ENCODE measurements at regions not wholly inside any gene's neighbourhood (a gene's known extent, or its start where the extent isn't known, plus 50 kb on each side); places are given as distances from the start of the nearest gene placed in this dataset.

- no peak overlapping the region for H2AFZ ChIP-seq (ENCODE audit: low read depth, low read length)
- no peaks in the 10 kb centered on the region for H3K27me3 ChIP-seq (ENCODE audit: control insufficient read depth in 1 of 2, insufficient read depth in 1 of 2, low read length in 2 of 2)
- H2AK5ac ChIP-seq (ENCODE audit: low read length, severe bottlenecking), result no peak overlapping the region
- H3K9me3 ChIP-seq (ENCODE audit: control insufficient read depth, low read length), result no peaks in the 10 kb centered on the region
- no peaks in the 10 kb centered on the region for H3K79me1 ChIP-seq (replicated peaks; ENCODE audit: low read length, poor library complexity, severe bottlenecking)
- no peak overlapping the region for H4K8ac ChIP-seq (ENCODE audit: low read length)
- DNase-seq, result no peak
- H2BK120ac ChIP-seq (ENCODE audit: low read depth, low read length), result no peak overlapping the region
- H2BK12ac ChIP-seq (ENCODE audit: low read length in 2 of 2), result no peak overlapping the region
- no peaks in the 10 kb centered on the region for H3K4me1 ChIP-seq (ENCODE audit: control insufficient read depth, insufficient read depth, low read depth, low read length)
- no peak overlapping the region for H3K18ac ChIP-seq (ENCODE audit: low read depth in 1 of 2, low read length in 2 of 2)
- no peak overlapping the region for H3K23ac ChIP-seq (ENCODE audit: low read length in 2 of 2)
- no peak overlapping the region for H2BK15ac ChIP-seq (ENCODE audit: low read depth, poor library complexity, severe bottlenecking)
- WGBS, result 58% methylated on average over 2 of the region's 2 CpGs
- H2BK5ac ChIP-seq (ENCODE audit: low read depth, low read length, poor library complexity, severe bottlenecking), result no peak overlapping the region
- H3K4me3 ChIP-seq (ENCODE audit: insufficient read depth in 1 of 2, low read depth in 1 of 2, low read length in 2 of 2), result no peak overlapping the region
- no peak overlapping the region for H3K9ac ChIP-seq (ENCODE audit: low read length)
- H3K36me3 ChIP-seq (ENCODE audit: control insufficient read depth in 1 of 2, insufficient read depth in 2 of 2, low read depth in 1 of 2, low read length in 2 of 2), result no peaks in the 10 kb centered on the region
- no peak overlapping the region for H3K4me2 ChIP-seq (ENCODE audit: low read length, poor library complexity, severe bottlenecking)
- no peak overlapping the region for H3K4ac ChIP-seq (ENCODE audit: low read depth in 1 of 2, low read length in 2 of 2)
- H4K91ac ChIP-seq (ENCODE audit: low read length), result no peak overlapping the region
- H3K14ac ChIP-seq (ENCODE audit: low read length in 2 of 2), result no peak overlapping the region
- no peak overlapping the region for H3K27ac ChIP-seq (ENCODE audit: low read length, poor library complexity, severe bottlenecking)
Observed at GRCh38 chr5:103489307-103489706, 73.3 kb downstream of the NUDT12 start.

- peak overlapping the region in 1 of 2 experiments; percentile 51 for H2BK12ac ChIP-seq (ENCODE audit: low read length in 2 of 2)
- H4K8ac ChIP-seq (ENCODE audit: low read length), result peak overlapping the region; percentile 10
Observed at GRCh38 chr5:103487822-103488493, 74.6 kb downstream of the NUDT12 start.

GRCh38 chr5:103487218-103487617 is 75.4 kb downstream of the NUDT12 start:
- Histone ChIP-seq H3K9ac (ENCODE audit: low read length) (no peak overlapping the region), H3K23ac (ENCODE audit: low read length in 2 of 2) (no peak overlapping the region), H2BK15ac (ENCODE audit: low read depth, poor library complexity, severe bottlenecking) (no peak overlapping the region), H3K18ac (ENCODE audit: low read depth in 1 of 2, low read length in 2 of 2) (no peak overlapping the region), H3K4me2 (ENCODE audit: low read length, poor library complexity, severe bottlenecking) (no peak overlapping the region), H2BK5ac (ENCODE audit: low read depth, low read length, poor library complexity, severe bottlenecking) (no peak overlapping the region), H3K4ac (ENCODE audit: low read depth in 1 of 2, low read length in 2 of 2) (no peak overlapping the region), H3K4me3 (ENCODE audit: insufficient read depth in 1 of 2, low read depth in 1 of 2, low read length in 2 of 2) (no peak overlapping the region), H3K36me3 (ENCODE audit: control insufficient read depth in 1 of 2, insufficient read depth in 2 of 2, low read depth in 1 of 2, low read length in 2 of 2) (no peaks in the 10 kb centered on the region), H2BK120ac (ENCODE audit: low read depth, low read length) (no peak overlapping the region), H3K27ac (ENCODE audit: low read length, poor library complexity, severe bottlenecking) (no peak overlapping the region), H2AK5ac (ENCODE audit: low read length, severe bottlenecking) (no peak overlapping the region), H4K8ac (ENCODE audit: low read length) (no peak overlapping the region), H2AFZ (ENCODE audit: low read depth, low read length) (no peak overlapping the region), H2BK12ac (ENCODE audit: low read length in 2 of 2) (no peak overlapping the region), H4K91ac (ENCODE audit: low read length) (no peak overlapping the region), H3K9me3 (ENCODE audit: control insufficient read depth, low read length) (no peaks in the 10 kb centered on the region), H3K27me3 (ENCODE audit: control insufficient read depth in 1 of 2, insufficient read depth in 1 of 2, low read length in 2 of 2) (no peaks in the 10 kb centered on the region), H3K79me1 (replicated peaks; ENCODE audit: low read length, poor library complexity, severe bottlenecking) (no peaks in the 10 kb centered on the region), H3K14ac (ENCODE audit: low read length in 2 of 2) (no peak overlapping the region), H3K4me1 (ENCODE audit: control insufficient read depth, insufficient read depth, low read depth, low read length) (peaks cover 2% of the 10 kb centered on the region)
- DNase-seq, result peak; percentile 96
- WGBS, result 17% methylated on average over 5 of the region's 6 CpGs

More at GRCh38 chr5:103487822-103488493, 74.6 kb downstream of the NUDT12 start:
- no peak overlapping the region for H2BK120ac ChIP-seq (ENCODE audit: low read depth, low read length)
- no peaks in the 10 kb centered on the region for H3K27me3 ChIP-seq (ENCODE audit: control insufficient read depth in 1 of 2, insufficient read depth in 1 of 2, low read length in 2 of 2)
- H4K91ac ChIP-seq (ENCODE audit: low read length), result no peak overlapping the region
- no peak overlapping the region for H3K23ac ChIP-seq (ENCODE audit: low read length in 2 of 2)
- H3K4me1 ChIP-seq (ENCODE audit: control insufficient read depth, insufficient read depth, low read depth, low read length), result no peaks in the 10 kb centered on the region
- no peak overlapping the region for H2BK15ac ChIP-seq (ENCODE audit: low read depth, poor library complexity, severe bottlenecking)
- no peak overlapping the region for H3K4ac ChIP-seq (ENCODE audit: low read depth in 1 of 2, low read length in 2 of 2)
- no peak overlapping the region for H3K9ac ChIP-seq (ENCODE audit: low read length)
- no peak overlapping the region for H2BK5ac ChIP-seq (ENCODE audit: low read depth, low read length, poor library complexity, severe bottlenecking)
- no peaks in the 10 kb centered on the region for H3K79me1 ChIP-seq (replicated peaks; ENCODE audit: low read length, poor library complexity, severe bottlenecking)
- no peak overlapping the region for H3K27ac ChIP-seq (ENCODE audit: low read length, poor library complexity, severe bottlenecking)
- no peak overlapping the region for H2AK5ac ChIP-seq (ENCODE audit: low read length, severe bottlenecking)
- no peak overlapping the region for H3K14ac ChIP-seq (ENCODE audit: low read length in 2 of 2)
- no peak overlapping the region for H3K4me2 ChIP-seq (ENCODE audit: low read length, poor library complexity, severe bottlenecking)
- 98% methylated on average over 3 of the region's 3 CpGs for WGBS
- H3K4me3 ChIP-seq (ENCODE audit: insufficient read depth in 1 of 2, low read depth in 1 of 2, low read length in 2 of 2), result no peak overlapping the region
- H3K36me3 ChIP-seq (ENCODE audit: control insufficient read depth in 1 of 2, insufficient read depth in 2 of 2, low read depth in 1 of 2, low read length in 2 of 2), result no peaks in the 10 kb centered on the region
- no peak overlapping the region for H3K18ac ChIP-seq (ENCODE audit: low read depth in 1 of 2, low read length in 2 of 2)
- H2AFZ ChIP-seq (ENCODE audit: low read depth, low read length), result no peak overlapping the region
- no peaks in the 10 kb centered on the region for H3K9me3 ChIP-seq (ENCODE audit: control insufficient read depth, low read length)
- DNase-seq, result peak; percentile 39

GRCh38 chr5:103486739-103487138 is 75.8 kb downstream of the NUDT12 start:
- Histone ChIP-seq H4K91ac (ENCODE audit: low read length) (no peak overlapping the region), H2BK5ac (ENCODE audit: low read depth, low read length, poor library complexity, severe bottlenecking) (no peak overlapping the region), H2BK15ac (ENCODE audit: low read depth, poor library complexity, severe bottlenecking) (no peak overlapping the region), H3K4ac (ENCODE audit: low read depth in 1 of 2, low read length in 2 of 2) (peak overlapping the region; percentile 20 to 46), H3K79me1 (replicated peaks; ENCODE audit: low read length, poor library complexity, severe bottlenecking) (no peaks in the 10 kb centered on the region), H3K4me3 (ENCODE audit: insufficient read depth in 1 of 2, low read depth in 1 of 2, low read length in 2 of 2) (no peak overlapping the region), H3K14ac (ENCODE audit: low read length in 2 of 2) (peak overlapping the region in 1 of 2 experiments; percentile 23), H3K27ac (ENCODE audit: low read length, poor library complexity, severe bottlenecking) (no peak overlapping the region), H2AK5ac (ENCODE audit: low read length, severe bottlenecking) (no peak overlapping the region), H3K9ac (ENCODE audit: low read length) (no peak overlapping the region), H4K8ac (ENCODE audit: low read length) (no peak overlapping the region), H3K27me3 (ENCODE audit: control insufficient read depth in 1 of 2, insufficient read depth in 1 of 2, low read length in 2 of 2) (no peaks in the 10 kb centered on the region), H3K4me1 (ENCODE audit: control insufficient read depth, insufficient read depth, low read depth, low read length) (peaks cover 2% of the 10 kb centered on the region), H2BK12ac (ENCODE audit: low read length in 2 of 2) (peak overlapping the region in 1 of 2 experiments; percentile 81), H3K9me3 (ENCODE audit: control insufficient read depth, low read length) (no peaks in the 10 kb centered on the region), H3K18ac (ENCODE audit: low read depth in 1 of 2, low read length in 2 of 2) (peak overlapping the region in 1 of 2 experiments; percentile 48), H3K4me2 (ENCODE audit: low read length, poor library complexity, severe bottlenecking) (no peak overlapping the region), H3K36me3 (ENCODE audit: control insufficient read depth in 1 of 2, insufficient read depth in 2 of 2, low read depth in 1 of 2, low read length in 2 of 2) (no peaks in the 10 kb centered on the region), H2AFZ (ENCODE audit: low read depth, low read length) (no peak overlapping the region), H2BK120ac (ENCODE audit: low read depth, low read length) (no peak overlapping the region), H3K23ac (ENCODE audit: low read length in 2 of 2) (no peak overlapping the region)
- no peak for DNase-seq
- 49% methylated on average over 5 of the region's 5 CpGs for WGBS
